K562 (cell line): ENCODE measurements at regions not wholly inside any gene's neighbourhood (a gene's known extent, or its start where the extent isn't known, plus 50 kb on each side); places are given as distances from the start of the nearest gene placed in this dataset.
A peak's percentile ranks its signal among the peaks of the same experiment; 100 is the strongest.

Experiments used
- ARID4B ChIP-seq: sonication (generic); formaldehyde crosslinking; IDR thresholded peaks from 2 replicates; pipeline ENCODE4 v1.8.0; 2022; ENCODE audit warnings: mild to moderate bottlenecking, missing genetic modification reagents
- FIP1L1 ChIP-seq: fragments of 200-400 bp; formaldehyde crosslinking; IDR thresholded peaks from 2 replicates; pipeline ENCODE4 v1.6.1; 2018; ENCODE audit warnings: mild to moderate bottlenecking, low read depth, low read length; ENCODE audit not compliant: poor library complexity, severe bottlenecking
- HIVEP1 ChIP-seq: fragments of 250-450 bp; sonication (Bioruptor Pico); IDR thresholded peaks from 2 replicates; pipeline ENCODE4 v1.4.0; 2020; ENCODE audit warnings: mild to moderate bottlenecking
- MGA ChIP-seq: fragments of 450-650 bp; IDR thresholded peaks from 2 replicates; pipeline ENCODE4 v1.6.1; 2016; ENCODE audit warnings: mild to moderate bottlenecking, moderate library complexity
- PHF21A ChIP-seq: fragments of 450-650 bp; IDR thresholded peaks from 2 replicates; pipeline ENCODE4 v1.6.1; 2017; ENCODE audit warnings: low read depth, borderline replicate concordance
- THRA ChIP-seq: fragments of 450-650 bp; IDR thresholded peaks from 2 replicates; pipeline ENCODE4 v1.6.1; 2017; ENCODE audit warnings: mild to moderate bottlenecking, moderate library complexity
- ZBTB5 ChIP-seq: fragments of 450-650 bp; IDR thresholded peaks from 2 replicates; pipeline ENCODE4 v1.6.1; 2017; ENCODE audit warnings: antibody characterized with exemption

- TF ChIP-seq PHF21A (no peak), FIP1L1 (no peak), ARID4B (CRISPR knock-in tag) (no peak), MGA (no peak; the same call in 1 of the 2 replicates), HIVEP1 (0 out of 2 replicates have a peak, but pooled peaks have one; percentile 9), ZBTB5 (no peak), THRA (no peak)
Observed at GRCh38 chr1:112818990-112819689, 104.0 kb upstream of the PPM1J start (continued).
